Activated naive CD4-positive, alpha-beta T cell treated with anti-CD3 and anti-CD28 coated beads, Interleukin-2, amount 50 U/mL, for 72 hours (primary cell): ENCODE measurements at regions not wholly inside any gene's neighbourhood (a gene's known extent, or its start where the extent isn't known, plus 50 kb on each side); places are given as distances from the start of the nearest gene placed in this dataset.

Experiments used
- ATAC-seq, 2 donors: fragments of 150-1000 bp; cut with Tn5 transposase; 2 replicates each; pipeline ENCODE4 v1.10.0; 2021; ENCODE audit warnings: mild to moderate bottlenecking in 2 of 2, moderate library complexity in 2 of 2
- DNase-seq, 2 donors: peaks; one replicate each; pipeline ENCODE4 v3.0.0; 2021 to 2022; ENCODE audit warnings: low spot score in 2 of 2
- H3K27ac Mint-ChIP-seq, 2 donors: one replicate each; pipeline ENCODE4 v1.8.0; 2022; ENCODE audit warnings: mild to moderate bottlenecking in 2 of 2, mixed read lengths in 2 of 2
- H3K36me3 Mint-ChIP-seq, 2 donors: one replicate each; pipeline ENCODE4 v1.8.0; 2022; ENCODE audit warnings: mixed read lengths in 2 of 2
- H3K9me3 Mint-ChIP-seq, 2 donors: one replicate each; pipeline ENCODE4 v1.8.0; 2022; ENCODE audit warnings: mixed read lengths in 2 of 2

DNA sequence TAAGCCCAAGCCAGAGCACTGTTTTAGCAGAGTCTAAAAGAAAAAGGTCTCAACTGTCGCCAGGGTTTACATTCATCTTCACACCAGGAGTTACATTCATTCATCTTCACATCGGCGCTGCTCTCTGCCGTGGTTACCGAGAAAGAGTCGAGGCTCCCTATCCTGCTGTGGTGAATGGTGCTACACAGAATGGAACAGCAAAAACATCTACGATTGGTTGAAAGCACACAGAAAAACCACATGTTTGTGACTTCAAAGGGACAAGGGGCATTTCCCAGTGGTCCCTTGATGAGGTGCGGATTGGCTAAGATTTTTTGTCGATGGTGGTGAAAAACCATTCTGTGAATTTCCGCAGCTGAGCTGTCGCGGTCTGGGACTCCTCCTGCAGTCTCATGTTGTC is 231.1 kb downstream of the SIPA1L2 start:
- Mint-ChIP-seq H3K9me3 (no peaks in the 10 kb centered on the region), H3K27ac (peak overlapping the region in 1 of 2 donors; percentile 25), H3K36me3 (no peaks in the 10 kb centered on the region)
- ATAC-seq: no peak
- DNase-seq: no peak

DNA sequence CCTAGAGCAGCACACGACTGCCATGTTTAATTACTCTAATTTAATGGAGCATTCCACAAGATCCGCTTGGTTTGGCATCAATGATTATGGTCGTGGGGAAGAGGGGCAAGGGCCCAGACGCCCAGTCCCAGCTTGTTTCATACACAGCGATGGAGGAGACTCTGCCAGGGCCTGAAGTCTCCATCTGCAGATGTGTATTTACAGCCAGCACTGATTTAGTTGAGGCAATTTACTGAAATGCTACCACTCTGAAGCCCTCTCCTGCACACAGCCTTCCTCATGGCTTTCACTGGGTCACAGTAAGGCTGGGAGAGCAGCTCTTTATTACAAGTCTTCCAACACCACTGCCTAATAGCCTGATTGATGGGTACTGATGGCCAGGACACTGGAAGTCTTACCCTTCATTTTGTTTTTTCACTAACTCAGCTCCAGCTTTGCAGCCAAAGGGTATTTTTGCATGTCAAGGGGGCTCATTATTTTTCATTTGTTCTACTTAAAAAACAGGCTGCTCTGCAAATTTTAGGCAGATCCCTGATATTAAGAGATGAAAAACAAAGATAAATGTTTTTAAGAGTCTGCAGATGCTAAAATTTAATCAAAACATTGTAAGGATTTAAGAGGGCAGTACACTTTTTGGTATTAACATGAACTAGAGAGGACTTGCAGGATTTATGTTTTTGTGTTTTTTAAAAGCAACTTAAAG is 236.3 kb downstream of the SIPA1L2 start:
- ATAC-seq (no peak), DNase-seq (no peak)
- H3K27ac Mint-ChIP-seq: no peak overlapping the region
- H3K36me3 Mint-ChIP-seq: no peaks in the 10 kb centered on the region
- no peaks in the 10 kb centered on the region for H3K9me3 Mint-ChIP-seq

DNA sequence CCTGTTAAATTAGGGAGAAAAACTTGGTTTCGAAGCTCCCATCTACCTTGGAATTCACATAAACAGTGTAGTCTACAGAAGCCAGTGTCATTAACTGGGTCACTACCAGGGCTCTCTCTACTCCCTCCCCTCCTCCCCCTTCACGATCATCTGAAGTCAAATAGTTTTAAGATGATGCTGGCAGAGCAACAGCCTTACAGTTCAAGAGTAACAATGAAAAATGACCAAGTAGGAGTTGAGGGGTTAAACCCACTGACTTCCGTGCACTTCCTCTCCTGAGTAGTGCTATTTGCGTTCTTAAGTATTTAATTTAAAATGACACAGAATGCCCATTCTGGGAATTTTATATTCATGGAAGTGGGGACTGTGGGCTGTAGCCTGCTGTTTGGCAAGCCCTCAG is 236.9 kb downstream of the SIPA1L2 start:
- ATAC-seq (no peak), DNase-seq (no peak)
- Mint-ChIP-seq H3K9me3 (no peaks in the 10 kb centered on the region), H3K36me3 (no peaks in the 10 kb centered on the region), H3K27ac (no peak overlapping the region)

DNA sequence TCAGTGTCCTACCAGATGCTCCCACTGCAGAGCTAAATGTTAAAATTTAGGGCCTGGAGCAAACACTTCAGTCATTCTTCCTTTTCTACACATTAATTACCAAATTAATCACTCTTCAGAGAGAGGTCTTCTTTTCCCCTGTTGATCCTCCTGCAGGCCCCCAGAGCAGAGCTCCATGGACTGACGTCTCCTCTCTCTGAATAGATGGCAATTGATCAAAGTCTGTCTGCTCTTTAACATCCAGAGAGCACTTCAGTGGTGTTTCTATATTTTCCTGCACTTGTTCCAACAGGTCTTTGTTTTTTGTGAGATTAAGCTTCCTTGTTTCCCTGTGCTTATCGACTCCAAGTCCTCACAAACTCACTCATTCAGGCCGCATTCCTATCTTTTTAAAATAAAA is 239.3 kb downstream of the SIPA1L2 start:
- H3K36me3 Mint-ChIP-seq: no peaks in the 10 kb centered on the region
- H3K9me3 Mint-ChIP-seq: no peaks in the 10 kb centered on the region
- H3K27ac Mint-ChIP-seq: no peak overlapping the region
- no peak for DNase-seq
- ATAC-seq: no peak

DNA sequence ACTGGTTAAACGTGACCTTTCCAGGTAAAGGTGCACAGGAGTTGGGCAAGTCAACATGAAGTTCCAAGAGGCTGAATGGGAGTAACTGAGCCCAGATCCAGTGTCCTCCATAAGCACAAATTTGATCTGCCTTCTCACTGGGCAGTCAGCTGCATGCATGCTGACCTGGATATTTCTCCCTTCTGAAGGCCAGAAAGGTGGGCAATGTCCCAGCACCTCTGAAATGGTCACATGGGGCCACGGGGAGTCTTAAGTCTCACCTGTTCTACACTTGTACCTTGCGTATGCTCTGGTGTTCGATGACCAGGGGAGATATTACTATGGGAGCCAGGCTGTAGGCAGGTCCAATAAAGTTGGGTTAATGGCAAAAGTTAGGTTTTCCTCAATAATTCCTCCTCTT is 240.2 kb downstream of the SIPA1L2 start:
- no peaks in the 10 kb centered on the region for H3K9me3 Mint-ChIP-seq
- no peak overlapping the region for H3K27ac Mint-ChIP-seq
- DNase-seq (no peak), ATAC-seq (no peak)
- H3K36me3 Mint-ChIP-seq: no peaks in the 10 kb centered on the region

DNA sequence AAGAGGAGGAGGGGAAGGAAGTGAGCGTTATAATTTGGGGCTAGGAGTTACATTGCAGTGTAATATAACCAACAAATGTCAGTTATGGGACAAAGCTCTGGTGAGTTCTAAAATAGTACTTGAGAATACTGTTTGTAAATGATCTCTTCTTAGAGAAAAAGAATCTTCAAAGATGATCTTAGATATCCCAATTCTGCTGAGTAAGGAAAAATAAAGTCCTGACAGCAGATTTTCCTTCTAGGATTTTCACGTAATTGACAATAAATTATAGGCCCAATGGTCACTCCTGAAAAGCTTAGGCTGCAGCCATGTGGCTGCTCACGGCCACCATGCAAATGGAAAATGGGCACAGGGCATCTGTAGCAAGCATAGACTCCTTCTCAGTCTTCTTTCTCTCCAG is 241.6 kb downstream of the SIPA1L2 start:
- ATAC-seq (no peak), DNase-seq (no peak)
- H3K36me3 Mint-ChIP-seq: no peaks in the 10 kb centered on the region
- peak overlapping the region in 1 of 2 donors; percentile 80 for H3K27ac Mint-ChIP-seq
- H3K9me3 Mint-ChIP-seq: no peaks in the 10 kb centered on the region

DNA sequence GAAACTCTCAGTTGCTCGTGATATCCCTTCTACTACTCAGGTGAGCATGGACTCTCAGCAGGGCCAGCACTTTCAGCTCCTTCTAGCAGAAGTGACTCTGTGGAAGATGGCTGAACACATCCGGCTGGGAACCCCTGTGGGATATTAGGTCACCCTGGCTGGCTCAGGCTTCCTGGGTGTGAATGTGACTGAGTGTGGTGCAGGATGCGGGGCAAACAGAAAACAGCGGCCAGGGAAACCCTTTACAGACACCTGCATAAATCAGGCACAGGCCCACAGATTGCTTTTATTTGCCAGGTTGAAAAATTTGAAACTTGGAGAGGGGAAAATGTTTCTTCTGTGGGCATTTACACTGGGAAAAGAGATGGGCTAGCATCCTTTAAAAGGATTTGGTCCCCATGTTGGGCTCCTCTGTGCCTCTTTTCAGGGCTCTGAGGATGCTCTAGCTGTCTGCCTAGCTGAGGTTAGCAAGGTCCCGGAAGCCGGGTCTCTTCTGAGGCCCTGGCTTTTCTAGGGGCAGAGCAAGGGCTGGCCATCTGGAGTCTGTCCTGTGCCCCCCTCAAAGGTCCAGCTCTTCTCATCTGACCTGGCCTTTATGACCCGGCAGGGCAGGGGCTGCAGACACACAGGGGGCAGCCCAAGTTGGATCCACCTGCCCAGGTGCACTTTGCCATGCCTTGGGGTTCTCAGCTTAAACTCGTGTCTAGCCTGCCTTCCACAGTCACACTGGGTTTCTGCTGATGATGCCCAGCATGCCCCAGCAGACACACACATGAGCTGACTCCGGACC is 243.0 kb downstream of the SIPA1L2 start:
- H3K27ac Mint-ChIP-seq: no peak overlapping the region
- H3K9me3 Mint-ChIP-seq: no peaks in the 10 kb centered on the region
- DNase-seq (no peak), ATAC-seq (no peak)
- H3K36me3 Mint-ChIP-seq: no peaks in the 10 kb centered on the region

DNA sequence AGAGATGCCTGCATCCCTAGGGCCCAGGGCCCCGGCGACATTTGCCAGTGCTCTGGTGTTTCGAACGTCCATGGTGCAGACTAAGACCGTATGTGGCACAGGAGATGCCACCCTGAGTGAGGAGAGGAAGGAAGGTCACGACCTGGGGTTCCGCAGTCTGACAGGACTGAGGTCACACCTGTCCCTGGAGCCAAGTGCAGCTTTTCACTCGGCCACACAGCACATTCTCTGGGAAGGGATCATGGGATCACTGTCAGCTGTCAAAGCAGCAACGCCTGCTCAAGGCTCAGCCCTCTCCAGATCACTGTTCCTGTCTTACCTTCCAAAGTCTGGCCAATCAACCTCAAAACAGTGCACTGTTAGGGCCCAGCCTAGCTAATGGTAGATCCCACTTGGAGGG is 243.6 kb downstream of the SIPA1L2 start:
- Mint-ChIP-seq H3K27ac (no peak overlapping the region), H3K9me3 (no peaks in the 10 kb centered on the region), H3K36me3 (no peaks in the 10 kb centered on the region)
- DNase-seq: no peak
- no peak for ATAC-seq

DNA sequence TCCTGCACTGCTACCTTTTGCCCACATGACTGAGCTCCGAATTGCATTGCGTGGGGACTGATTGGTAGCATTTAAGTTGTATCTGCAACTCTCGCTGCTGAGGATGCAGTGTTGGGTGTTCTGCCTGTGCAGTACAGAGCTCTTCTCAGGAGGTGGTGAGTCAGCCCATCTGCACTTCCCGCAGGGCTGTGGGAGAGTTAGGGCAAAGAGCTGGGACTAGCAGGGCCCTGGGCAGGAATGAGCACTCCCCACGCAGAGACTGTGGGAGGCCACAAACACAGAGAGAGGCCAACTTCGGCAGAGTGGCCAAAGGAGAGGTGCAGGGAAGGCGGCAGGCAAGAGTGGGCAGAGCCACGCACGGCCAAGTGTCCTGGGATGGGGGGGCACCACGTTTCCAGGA is 244.7 kb downstream of the SIPA1L2 start:
- ATAC-seq (no peak), DNase-seq (no peak)
- Mint-ChIP-seq H3K36me3 (no peaks in the 10 kb centered on the region), H3K9me3 (no peaks in the 10 kb centered on the region), H3K27ac (no peak overlapping the region)

DNA sequence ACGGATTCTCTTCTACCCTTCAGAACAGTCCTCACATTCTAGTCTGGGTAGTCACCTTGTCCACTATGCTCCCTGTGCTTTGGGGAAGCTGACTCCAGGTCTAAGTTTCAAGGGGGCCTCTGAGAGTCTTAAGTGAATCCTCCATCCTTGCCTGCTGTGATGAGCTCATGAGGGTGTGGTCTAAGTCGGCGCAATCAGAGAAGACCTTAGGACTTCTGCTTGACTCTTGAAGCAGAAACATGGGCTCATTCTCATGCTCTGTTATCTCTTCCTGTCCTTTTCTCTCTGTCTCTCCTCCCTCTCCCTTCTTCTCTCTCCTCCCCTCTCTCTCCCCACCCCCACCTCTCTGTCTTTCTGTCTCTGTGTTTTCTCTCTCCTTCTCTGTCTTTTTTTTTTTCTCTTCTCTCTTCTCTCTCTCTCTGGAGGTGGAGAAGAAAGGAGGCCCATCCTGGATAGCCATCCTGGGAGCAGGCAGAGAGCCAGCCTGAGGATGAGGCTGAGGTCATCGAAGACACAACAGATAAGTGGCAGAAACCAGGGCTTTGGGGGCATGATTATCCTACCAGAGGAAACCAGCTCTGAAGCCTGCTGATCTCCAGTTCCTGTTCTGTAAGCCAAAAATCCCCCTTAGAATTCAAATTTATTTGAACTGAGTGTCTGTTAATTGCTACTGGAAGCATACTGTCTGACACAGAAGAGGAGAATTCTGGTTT is 245.6 kb downstream of the SIPA1L2 start:
- ATAC-seq: no peak
- no peaks in the 10 kb centered on the region for H3K9me3 Mint-ChIP-seq
- H3K27ac Mint-ChIP-seq: no peak overlapping the region
- no peak for DNase-seq
- no peaks in the 10 kb centered on the region for H3K36me3 Mint-ChIP-seq

DNA sequence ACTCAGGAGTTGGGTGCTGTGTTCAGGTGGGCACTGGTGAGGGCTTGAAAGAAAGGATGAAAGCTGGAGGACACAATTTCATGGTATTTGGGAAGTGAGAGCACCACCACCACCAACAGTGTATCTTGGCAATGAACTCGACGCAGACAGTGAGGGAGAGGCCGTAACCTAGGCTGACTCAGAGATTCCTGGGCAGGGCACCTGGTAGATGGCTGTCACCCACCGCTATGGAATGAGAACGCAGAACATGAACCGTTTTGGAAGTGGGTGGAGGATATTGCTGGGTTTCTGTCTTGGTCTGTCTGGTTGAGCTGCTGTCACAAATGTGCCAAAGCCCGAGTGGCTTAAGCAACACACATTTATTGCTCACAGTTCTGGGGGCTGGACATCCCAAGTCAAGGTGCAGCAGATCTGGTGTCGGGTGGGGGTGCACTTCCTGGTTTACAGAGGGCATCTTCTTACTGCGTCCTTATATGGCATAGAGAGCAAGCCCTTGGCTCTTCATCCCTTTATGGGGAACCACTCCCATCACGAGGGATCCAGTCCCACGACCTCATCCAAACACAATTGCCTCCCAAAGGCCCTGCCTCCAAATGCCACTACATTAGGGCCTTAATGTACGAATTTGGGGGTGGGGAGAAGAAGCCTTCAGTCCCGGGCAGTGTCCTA is 246.3 kb downstream of the SIPA1L2 start:
- ATAC-seq (no peak), DNase-seq (no peak)
- no peaks in the 10 kb centered on the region for H3K9me3 Mint-ChIP-seq
- no peaks in the 10 kb centered on the region for H3K36me3 Mint-ChIP-seq
- no peak overlapping the region for H3K27ac Mint-ChIP-seq

DNA sequence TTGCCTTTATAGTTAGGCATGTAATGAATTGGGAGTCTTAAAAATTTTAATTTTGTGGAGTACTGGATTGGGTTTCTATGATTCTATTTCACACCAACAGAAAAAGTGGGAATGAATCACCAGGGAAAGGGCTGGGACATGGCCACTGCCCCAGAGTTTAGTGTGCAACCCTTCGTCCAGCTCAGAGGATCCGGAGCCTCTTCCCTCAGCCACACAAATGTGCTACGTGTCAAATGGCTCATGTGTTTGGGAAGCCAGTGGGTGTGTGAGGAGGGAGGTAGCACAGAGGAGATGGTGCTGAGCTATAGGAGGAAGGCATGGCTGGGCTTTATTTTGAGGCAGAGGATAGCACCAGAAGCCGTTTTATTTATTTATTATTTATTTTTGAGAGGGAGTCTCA is 247.3 kb downstream of the SIPA1L2 start:
- H3K36me3 Mint-ChIP-seq: no peaks in the 10 kb centered on the region
- ATAC-seq (no peak), DNase-seq (no peak)
- no peak overlapping the region for H3K27ac Mint-ChIP-seq
- H3K9me3 Mint-ChIP-seq: no peaks in the 10 kb centered on the region

DNA sequence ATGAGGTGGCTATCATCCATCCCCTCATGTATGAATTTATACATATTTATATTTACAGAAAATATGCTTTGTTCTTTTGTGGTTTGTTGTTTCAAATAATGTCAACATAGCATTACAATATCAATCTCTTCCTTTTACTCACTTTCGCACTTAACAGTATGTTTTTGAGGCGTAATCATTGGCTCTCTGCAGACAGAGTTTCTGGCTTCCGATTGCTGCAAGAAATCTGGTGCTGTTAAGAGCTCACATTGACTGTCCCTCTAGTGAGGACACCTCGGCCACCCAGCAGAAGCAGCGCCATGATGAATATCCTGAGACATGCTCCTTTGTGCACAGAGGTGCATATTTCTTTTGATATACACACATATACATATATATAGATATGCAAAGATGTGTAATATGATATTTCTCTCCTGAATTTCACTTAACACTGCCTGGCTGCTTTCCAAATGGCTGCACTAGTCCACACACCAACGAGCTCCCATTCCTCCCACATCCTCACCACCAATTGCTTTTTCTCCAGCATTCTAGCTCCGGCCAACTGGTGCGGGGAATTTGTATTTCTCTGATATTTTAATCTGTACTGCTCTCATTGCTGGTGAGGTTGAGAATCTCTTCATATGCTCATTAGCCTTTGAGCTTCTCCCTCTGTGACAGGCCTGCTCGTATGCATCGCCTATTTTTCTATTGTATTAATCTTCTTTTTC is 248.4 kb downstream of the SIPA1L2 start:
- no peak for DNase-seq
- H3K27ac Mint-ChIP-seq: no peak overlapping the region
- no peaks in the 10 kb centered on the region for H3K36me3 Mint-ChIP-seq
- ATAC-seq: no peak
- no peaks in the 10 kb centered on the region for H3K9me3 Mint-ChIP-seq

DNA sequence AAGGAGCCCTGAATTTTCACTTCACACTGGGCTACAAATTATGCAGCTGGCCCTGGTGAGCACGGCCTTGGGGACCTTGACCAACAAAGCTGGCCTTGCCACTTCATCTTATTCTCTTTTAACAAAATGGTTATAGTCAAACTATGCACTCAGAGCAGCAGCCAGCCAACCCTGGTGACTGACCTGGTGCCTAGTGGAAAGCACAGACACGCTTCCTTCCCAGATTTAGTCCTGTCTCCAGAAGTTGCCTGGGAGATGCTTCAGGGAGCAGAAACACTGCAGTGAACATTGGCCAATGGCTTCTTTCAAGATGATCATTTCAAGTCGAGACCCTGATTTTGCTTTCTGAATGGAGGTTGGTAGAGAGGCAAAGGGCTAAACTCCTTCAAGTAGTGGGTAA is 249.3 kb downstream of the SIPA1L2 start:
- DNase-seq: no peak
- ATAC-seq: no peak
- Mint-ChIP-seq H3K36me3 (no peaks in the 10 kb centered on the region), H3K9me3 (no peaks in the 10 kb centered on the region), H3K27ac (no peak overlapping the region)

DNA sequence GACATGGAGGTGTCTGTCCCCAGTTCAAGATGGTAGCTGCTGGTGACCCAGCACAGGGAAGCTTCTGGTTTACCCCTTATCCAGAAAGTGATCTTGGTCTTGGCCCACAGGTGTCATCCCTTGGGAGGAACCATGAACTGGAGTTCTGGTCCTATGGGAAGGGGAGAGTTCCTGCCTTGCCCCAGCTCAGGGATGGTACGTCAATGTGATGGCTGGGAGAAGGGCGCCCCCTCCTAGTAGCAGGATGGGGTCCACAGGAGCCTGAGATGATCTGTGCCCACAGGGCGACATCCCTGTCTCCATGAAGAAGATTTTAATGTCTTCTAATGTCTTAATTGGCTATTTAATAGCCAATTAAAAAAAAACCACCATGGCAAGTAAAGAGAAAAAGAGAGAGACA is 249.8 kb downstream of the SIPA1L2 start:
- DNase-seq (no peak), ATAC-seq (no peak)
- H3K27ac Mint-ChIP-seq: no peak overlapping the region
- no peaks in the 10 kb centered on the region for H3K9me3 Mint-ChIP-seq
- H3K36me3 Mint-ChIP-seq: no peaks in the 10 kb centered on the region

DNA sequence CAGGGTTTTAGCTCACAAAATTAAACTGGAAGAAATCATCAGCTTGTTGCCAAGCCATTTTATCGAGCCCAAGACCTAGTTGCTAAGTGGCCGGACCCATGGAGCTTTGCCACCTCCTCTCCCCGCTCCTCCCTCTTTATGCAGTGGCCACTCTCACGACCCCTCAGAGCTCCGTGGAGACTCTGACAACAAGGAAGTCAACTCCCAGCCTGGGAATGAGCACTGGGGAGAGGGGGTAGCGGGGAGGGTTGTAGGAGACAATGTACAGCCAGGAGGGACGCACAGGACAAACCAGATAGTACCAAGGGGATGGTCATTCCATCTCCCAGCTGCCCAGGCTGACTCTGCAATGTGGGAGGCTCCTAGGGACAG is 250.9 kb downstream of the SIPA1L2 start:
- ATAC-seq (no peak), DNase-seq (no peak)
- no peaks in the 10 kb centered on the region for H3K36me3 Mint-ChIP-seq
- no peaks in the 10 kb centered on the region for H3K9me3 Mint-ChIP-seq
- H3K27ac Mint-ChIP-seq: no peak overlapping the region
